H1 (cell line): ENCODE measurements at regions not wholly inside any gene's neighbourhood (a gene's known extent, or its start where the extent isn't known, plus 50 kb on each side); places are given as distances from the start of the nearest gene placed in this dataset.

Source experiments
- CTCF ChIA-PET: fragments of 300-600 bp; sonication (Branson Sonifier 250); formaldehyde crosslinking; loops from one replicate; lab custom pipeline; 2021; ENCODE audit not compliant: partially characterized antibody; lab: Charles Lee
- POLR2A ChIA-PET: fragments of 300-600 bp; sonication (Branson Sonifier 250); formaldehyde crosslinking; loops from one replicate; lab custom pipeline; 2021; ENCODE audit warnings: inconsistent platforms; ENCODE audit not compliant: partially characterized antibody; lab: Charles Lee
- DNase-seq, 2 experiments: peaks; one replicate each; pipeline versions ENCODE4 v3.0.0 to v3.0.0-alpha.2; 2010 to 2022; ENCODE audit warnings: low spot score in 2 of 2, low read depth in 1 of 2, mixed read lengths in 1 of 2
- FAIRE-seq: peaks from 2 replicates; lab custom pipeline; 2011; peaks lifted over from hg19 to GRCh38; lab: Jason Lieb, UNC
- H2AFZ ChIP-seq: 2 replicates; pipeline ENCODE4 v1.8.1; 2012; ENCODE audit warnings: low read length, inconsistent platforms
- H2AK5ac ChIP-seq: 2 replicates; pipeline ENCODE4 v1.6.1; 2013; ENCODE audit warnings: low read depth, low read length
- H2BK120ac ChIP-seq: replicated peaks from 2 replicates; pipeline ENCODE3; 2013; ENCODE audit warnings: low read depth, low read length, inconsistent platforms
- H2BK12ac ChIP-seq: 2 replicates; pipeline ENCODE4 v1.6.1; 2013; ENCODE audit warnings: low read depth, low read length
- H2BK15ac ChIP-seq: 2 replicates; pipeline ENCODE4 v1.6.1; 2013; ENCODE audit warnings: low read length
- H2BK20ac ChIP-seq: 2 replicates; pipeline ENCODE4 v1.6.1; 2013; ENCODE audit warnings: low read length
- H2BK5ac ChIP-seq: 2 replicates; pipeline ENCODE4 v1.6.1; 2013; ENCODE audit warnings: low read depth, low read length
- H3K14ac ChIP-seq: 2 replicates; pipeline ENCODE4 v1.6.1; 2013; ENCODE audit warnings: inconsistent platforms; ENCODE audit not compliant: insufficient read length
- H3K18ac ChIP-seq: 2 replicates; pipeline ENCODE4 v1.6.1; 2013; ENCODE audit warnings: low read length; ENCODE audit errors: extremely low read depth
- H3K23ac ChIP-seq: 2 replicates; pipeline ENCODE4 v1.6.1; 2013; ENCODE audit warnings: inconsistent platforms; ENCODE audit not compliant: insufficient read length
- H3K23me2 ChIP-seq: 2 replicates; pipeline ENCODE4 v1.6.1; 2013; ENCODE audit warnings: low read depth, low read length
- H3K27ac ChIP-seq: 2 replicates; pipeline ENCODE4 v1.6.1; 2011; ENCODE audit warnings: low read depth, low read length, inconsistent platforms
- H3K27me3 ChIP-seq, 4 experiments: replicated peaks in 1 of 4; 1 replicate in 1 of 4; 2 replicates in 3 of 4; pipeline versions ENCODE4 v1.6.1 to v1.8.1; 2011 to 2013; ENCODE audit warnings: low read length in 3 of 4, mild to moderate bottlenecking in 3 of 4, inconsistent platforms in 2 of 4, mixed read lengths in 2 of 4, moderate library complexity in 1 of 4; ENCODE audit not compliant: control insufficient read depth in 3 of 4, insufficient read depth in 3 of 4; ENCODE audit errors: extremely low read depth in 1 of 4
- H3K36me3 ChIP-seq, 4 experiments: 2 replicates each; pipeline versions ENCODE4 v1.6.1 to v1.8.1; 2011 to 2013; ENCODE audit warnings: mild to moderate bottlenecking in 4 of 4, low read length in 3 of 4, moderate library complexity in 2 of 4, control low read depth in 1 of 4, inconsistent platforms in 1 of 4; ENCODE audit not compliant: insufficient read depth in 4 of 4, control insufficient read depth in 2 of 4
- H3K4ac ChIP-seq: replicated peaks from 2 replicates; pipeline ENCODE3; 2013; ENCODE audit warnings: low read length, low read depth, mixed read lengths, inconsistent platforms; ENCODE audit not compliant: insufficient read length
- H3K4me1 ChIP-seq, 4 experiments: replicated peaks in 1 of 4; 1 replicate in 1 of 4; 2 replicates in 3 of 4; pipeline versions ENCODE4 v1.6.1 to v1.8.1; 2011 to 2013; ENCODE audit warnings: low read length in 3 of 4, inconsistent platforms in 2 of 4, mixed read lengths in 1 of 4; ENCODE audit not compliant: insufficient read depth in 4 of 4, control insufficient read depth in 3 of 4
- H3K4me2 ChIP-seq, 2 experiments: 2 replicates each; pipeline versions ENCODE4 v1.6.1 to v1.8.1; 2011 to 2013; ENCODE audit warnings: low read depth in 2 of 2, low read length in 2 of 2, control low read depth in 1 of 2, inconsistent platforms in 1 of 2, mild to moderate bottlenecking in 1 of 2; ENCODE audit not compliant: insufficient read depth in 1 of 2
- H3K4me3 ChIP-seq, 4 experiments: fragments of 200-600, 300-600 bp in 1 of 4; sonication (generic), shearing (Covaris generic), sonication (Bioruptor Twin) in 1 of 4; 2 replicates each; pipeline versions ENCODE4 v1.5.1 to v1.8.1; 2011 to 2016; ENCODE audit warnings: low read length in 4 of 4, low read depth in 3 of 4, control low read depth in 2 of 4, inconsistent platforms in 2 of 4, mild to moderate bottlenecking in 2 of 4, mixed read lengths in 1 of 4, moderate library complexity in 1 of 4; ENCODE audit not compliant: insufficient read depth in 2 of 4; ENCODE audit errors: extremely low read depth in 1 of 4
- H3K56ac ChIP-seq: replicated peaks from 2 replicates; pipeline ENCODE3; 2013; ENCODE audit warnings: low read depth, mild to moderate bottlenecking, mixed read lengths, low read length, inconsistent platforms; ENCODE audit not compliant: insufficient read length
- H3K79me1 ChIP-seq: 2 replicates; pipeline ENCODE4 v1.6.1; 2013; ENCODE audit warnings: low read depth, low read length, control low read depth
- H3K79me2 ChIP-seq, 2 experiments: 2 replicates each; pipeline versions ENCODE4 v1.6.1 to v1.8.1; 2012 to 2013; ENCODE audit warnings: low read length in 2 of 2, mild to moderate bottlenecking in 2 of 2, inconsistent platforms in 1 of 2; ENCODE audit not compliant: insufficient read depth in 2 of 2, control insufficient read depth in 1 of 2
- H3K9ac ChIP-seq, 4 experiments: replicated peaks in 1 of 4; 1 replicate in 1 of 4; 2 replicates in 3 of 4; pipeline versions ENCODE4 v1.6.1 to v1.8.1; 2011 to 2013; ENCODE audit warnings: low read depth in 3 of 4, low read length in 3 of 4, control low read depth in 2 of 4, mild to moderate bottlenecking in 2 of 4, moderate library complexity in 2 of 4, inconsistent platforms in 1 of 4; ENCODE audit errors: extremely low read depth in 1 of 4
- H3K9me3 ChIP-seq, 2 experiments: 2 replicates each; pipeline versions ENCODE4 v1.6.1 to v1.8.1; 2012 to 2013; ENCODE audit warnings: mild to moderate bottlenecking in 2 of 2, moderate library complexity in 2 of 2, control low read depth in 1 of 2, inconsistent platforms in 1 of 2, low read depth in 1 of 2, low read length in 1 of 2, mixed read lengths in 1 of 2; ENCODE audit not compliant: insufficient read depth in 2 of 2
- H4K20me1 ChIP-seq, 2 experiments: replicated peaks in 1 of 2; 2 replicates each; pipeline versions ENCODE3 to v1.8.1; 2011 to 2013; ENCODE audit warnings: inconsistent platforms in 2 of 2, low read length in 2 of 2, mild to moderate bottlenecking in 1 of 2; ENCODE audit not compliant: insufficient read depth in 2 of 2, control insufficient read depth in 1 of 2
- H4K5ac ChIP-seq: 2 replicates; pipeline ENCODE4 v1.6.1; 2013; ENCODE audit warnings: low read length, low read depth, mixed read lengths, inconsistent platforms; ENCODE audit not compliant: insufficient read length
- H4K8ac ChIP-seq: 2 replicates; pipeline ENCODE4 v1.8.0; 2013; ENCODE audit warnings: mild to moderate bottlenecking, moderate library complexity, low read length, inconsistent platforms; ENCODE audit not compliant: insufficient read depth; ENCODE audit errors: extremely low read depth
- H4K91ac ChIP-seq: replicated peaks from 2 replicates; pipeline ENCODE3; 2013; ENCODE audit warnings: low read length, mixed read lengths, inconsistent platforms; ENCODE audit not compliant: insufficient read length
- CBX5 ChIP-seq: fragments of 300-800, 300-1000 bp; sonication (generic); IDR thresholded peaks from 2 replicates; pipeline ENCODE4 v1.7.1; 2016; ENCODE audit warnings: antibody characterized with exemption, low read length, low read depth
- GTF2F1 ChIP-seq: IDR thresholded peaks from 2 replicates; pipeline ENCODE4 v1.6.1; 2012; ENCODE audit warnings: low read depth, low read length, improper control_type of control experiment, borderline replicate concordance
- KDM5A ChIP-seq: fragments of 200-600 bp; IDR thresholded peaks from 2 replicates; pipeline ENCODE4 v1.7.1; 2012; ENCODE audit warnings: mild to moderate bottlenecking, low read length, inconsistent platforms, mixed read lengths
- USF2 ChIP-seq: IDR thresholded peaks from 2 replicates; pipeline ENCODE4 v1.6.1; 2011; ENCODE audit warnings: low read length, improper control_type of control experiment
- WGBS, 2 experiments: shearing (Covaris generic) in 1 of 2; methylation state at CpG; one replicate each; pipeline versions ENCODE4 v1.1.6 to v1.1.7; 2013 to 2015; ENCODE audit warnings: low lambda C conversion rate in 2 of 2, mixed read lengths in 2 of 2, inconsistent platforms in 1 of 2, low coverage in 1 of 2, missing lambda C conversion rate in 1 of 2; ENCODE audit not compliant: insufficient replicate concordance in 2 of 2, insufficient coverage in 1 of 2, insufficient read length in 1 of 2; ENCODE audit errors: extremely low coverage in 1 of 2, missing lambda C conversion rate in 1 of 2; 5-methylcytosine and 5-hydroxymethylcytosine counted together

- Histone ChIP-seq H3K79me1 (no peaks in the 10 kb centered on the region), H2AK5ac (no peak overlapping the region), H4K8ac (no peak overlapping the region), H3K9me3 (peaks cover 10 to 11% of the 10 kb centered on the region in 2 experiments; a peak in 3 of 4 replicates), H3K56ac (no peak overlapping the region), H2BK20ac (no peak overlapping the region), H3K4me1 (no peaks in the 10 kb centered on the region), H2AFZ (no peak overlapping the region), H4K91ac (no peak overlapping the region), H3K27ac (no peak overlapping the region), H2BK12ac (no peak overlapping the region), H3K4me3 (no peak overlapping the region), H2BK120ac (no peak overlapping the region), H3K23ac (no peak overlapping the region), H3K27me3 (no peaks in the 10 kb centered on the region), H3K36me3 (peaks cover 0 to 3% (median 0%) of the 10 kb centered on the region in 4 experiments; a peak in 1 of 8 replicates), H2BK5ac (no peak overlapping the region), H4K20me1 (no peaks in the 10 kb centered on the region), H3K18ac (no peak overlapping the region), H3K79me2 (no peaks in the 10 kb centered on the region), H3K4ac (no peak overlapping the region), H3K4me2 (no peak overlapping the region), H4K5ac (no peak overlapping the region), H3K9ac (no peak overlapping the region), H2BK15ac (no peak overlapping the region), H3K23me2 (no peaks in the 10 kb centered on the region), H3K14ac (no peak overlapping the region)
- WGBS, 2 experiments: 91% methylated on average over 11 of the region's 11 CpGs; no CpG with 5 or more reads in 1 of the 2 experiments
- POLR2A ChIA-PET: no interaction called here
- DNase-seq: no peak
- FAIRE-seq: no peak
- no peak for TF ChIP-seq GTF2F1
- no peak for TF ChIP-seq USF2
- no peak for TF ChIP-seq CBX5
- no peak for TF ChIP-seq KDM5A
- CTCF ChIA-PET: no interaction called here
Observed at GRCh38 chr10:2436933-2437332, 630.4 kb upstream of the PFKP start.
